GM21717 (cell line): ENCODE measurements at regions not wholly inside any gene's neighbourhood (a gene's known extent, or its start where the extent isn't known, plus 50 kb on each side); places are given as distances from the start of the nearest gene placed in this dataset.
"Not testable (repeated sequence)": the region's sequence is repeated elsewhere in the genome, so short reads cannot be mapped to it uniquely, and the experiment has no call there.

Experiments
- ATAC-seq: cut with Tn5 transposase; IDR thresholded peaks from one replicate; pipeline ENCODE4 v1.9.1; 2021; ENCODE audit warnings: mild to moderate bottlenecking, moderate library complexity; ENCODE audit not compliant: unreplicated experiment

DNA sequence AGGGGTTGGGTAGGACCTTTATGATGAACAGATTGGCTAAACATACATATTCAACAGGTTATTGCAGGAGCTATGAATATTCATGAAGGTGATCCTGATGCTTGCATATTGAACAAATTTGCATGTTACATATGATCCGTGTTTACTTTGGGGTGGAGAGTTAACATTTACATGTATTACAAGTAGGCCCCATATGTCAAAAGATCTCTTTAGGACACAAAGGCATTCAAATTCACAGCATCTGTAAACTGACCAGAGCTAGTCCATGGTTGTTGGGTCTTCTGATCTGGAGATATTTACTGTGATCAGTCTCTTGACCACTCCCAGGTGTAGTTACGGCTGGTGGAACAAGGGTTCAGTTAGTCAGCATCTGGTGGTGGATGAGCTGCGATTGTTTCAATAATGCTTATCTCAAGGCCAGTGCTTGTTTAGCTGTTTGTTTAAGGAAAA lies 80.4 kb downstream of the PMAIP1 start:
- ATAC-seq: no peak

DNA sequence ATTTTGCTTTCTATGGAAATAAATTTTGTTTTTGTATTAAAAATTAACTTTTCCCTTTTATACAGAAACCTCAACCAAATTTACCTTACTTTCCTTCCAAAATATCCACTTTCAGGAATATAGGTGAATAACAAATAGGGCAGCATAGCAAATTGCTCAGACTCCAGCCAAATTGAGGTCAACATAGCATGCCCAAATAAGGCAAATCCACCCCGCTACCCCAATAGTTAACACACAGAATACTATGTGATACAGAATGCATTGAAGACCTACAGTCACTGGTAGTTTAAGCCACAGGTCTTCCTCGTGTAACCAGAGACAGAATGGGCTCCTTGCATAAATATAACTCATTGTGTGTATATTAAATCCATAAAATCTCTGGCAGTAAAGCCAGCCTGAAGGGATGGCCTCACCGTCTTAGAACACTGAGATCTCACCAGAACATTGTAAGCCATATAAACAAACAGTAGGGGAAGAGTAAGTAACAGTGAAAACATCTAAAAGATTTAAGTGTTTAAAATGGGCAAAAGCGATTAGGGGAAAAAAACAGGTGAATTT lies 72.2 kb downstream of the PMAIP1 start:
- no peak for ATAC-seq

DNA sequence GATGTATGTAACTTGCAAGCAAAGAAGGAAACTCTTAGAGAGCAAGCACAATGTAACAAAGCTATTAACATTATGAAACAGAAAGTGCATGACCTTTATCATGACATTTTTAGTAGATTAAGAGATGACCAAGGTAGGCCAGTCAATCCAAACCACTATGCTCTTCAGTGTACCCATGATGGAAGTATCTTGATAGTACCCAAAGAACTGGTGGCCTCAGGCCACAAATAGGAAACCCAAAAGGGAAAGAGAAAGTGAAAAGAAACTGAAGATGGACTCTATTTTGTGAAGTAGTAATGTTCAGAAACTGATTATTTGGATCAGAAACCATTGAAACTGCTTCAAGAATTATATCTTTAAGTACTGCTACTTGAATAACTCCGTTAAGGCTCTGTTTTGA lies 71.3 kb downstream of the PMAIP1 start:
- peak; percentile 66 for ATAC-seq

DNA sequence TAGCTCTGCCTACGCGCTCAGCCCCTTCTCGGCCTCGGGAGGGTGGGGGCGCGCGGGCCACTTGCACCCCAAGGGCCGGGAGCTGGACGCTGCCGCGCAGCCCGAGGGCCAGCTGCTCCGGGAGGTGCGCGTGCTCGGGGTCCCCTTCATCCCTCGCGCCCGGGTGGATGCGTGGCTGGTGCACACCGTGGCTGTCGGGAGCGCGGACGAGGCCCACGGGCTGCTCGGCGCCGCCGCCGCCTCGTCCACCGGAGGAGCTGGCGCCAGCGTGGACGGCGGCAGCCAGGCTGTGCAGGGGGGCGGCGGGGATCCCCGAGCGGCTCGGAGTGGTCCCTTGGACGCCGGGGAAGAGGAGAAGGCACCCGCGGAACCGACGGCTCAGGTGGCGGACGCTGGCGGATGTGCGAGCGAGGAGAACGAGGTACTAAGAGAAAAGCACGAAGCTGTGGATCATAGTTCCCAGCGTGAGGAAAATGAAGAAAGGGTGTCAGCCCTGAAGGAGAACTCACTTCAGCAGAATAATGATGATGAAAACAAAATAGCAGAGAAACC lies 69.8 kb downstream of the PMAIP1 start:
- ATAC-seq: not testable (repeated sequence)

DNA sequence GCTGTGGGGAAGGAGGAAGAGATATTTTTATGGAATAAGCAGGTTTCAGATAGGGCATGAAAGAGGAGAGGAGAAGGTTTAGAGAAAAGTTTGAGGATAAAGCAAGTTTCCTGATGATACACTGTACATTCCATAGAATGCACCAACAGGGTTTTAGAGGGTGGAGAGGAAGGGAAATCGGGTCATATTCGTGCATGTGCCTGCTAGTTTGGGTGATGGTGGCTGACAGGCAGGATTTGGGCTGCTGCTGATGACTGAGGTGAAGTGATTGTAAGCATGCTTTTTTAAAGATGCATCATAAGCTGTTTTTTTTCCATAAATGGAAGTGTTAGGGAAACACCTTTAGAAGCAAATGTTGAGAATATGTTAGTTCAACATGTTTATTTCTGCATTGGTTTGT lies 68.8 kb downstream of the PMAIP1 start:
- ATAC-seq: no peak

DNA sequence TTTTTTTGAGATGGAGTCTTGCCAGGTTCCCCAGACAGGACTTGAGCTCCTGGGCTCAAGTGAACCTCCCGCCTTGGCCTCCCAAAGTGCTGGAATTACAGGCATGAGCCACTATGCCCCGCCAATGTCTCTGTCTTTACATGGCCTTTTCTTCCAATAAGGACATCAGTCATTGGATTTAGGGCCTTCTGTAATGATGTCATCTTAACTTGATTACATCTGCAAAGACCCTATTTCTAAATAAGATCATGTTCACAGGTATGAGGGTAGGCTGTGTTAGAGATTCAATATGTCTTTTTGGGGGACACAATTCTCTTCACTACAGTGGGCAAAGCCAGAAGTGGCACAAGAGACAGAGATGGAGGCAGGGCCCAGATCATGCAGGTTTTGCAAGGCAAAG lies 68.1 kb downstream of the PMAIP1 start:
- no peak for ATAC-seq

DNA sequence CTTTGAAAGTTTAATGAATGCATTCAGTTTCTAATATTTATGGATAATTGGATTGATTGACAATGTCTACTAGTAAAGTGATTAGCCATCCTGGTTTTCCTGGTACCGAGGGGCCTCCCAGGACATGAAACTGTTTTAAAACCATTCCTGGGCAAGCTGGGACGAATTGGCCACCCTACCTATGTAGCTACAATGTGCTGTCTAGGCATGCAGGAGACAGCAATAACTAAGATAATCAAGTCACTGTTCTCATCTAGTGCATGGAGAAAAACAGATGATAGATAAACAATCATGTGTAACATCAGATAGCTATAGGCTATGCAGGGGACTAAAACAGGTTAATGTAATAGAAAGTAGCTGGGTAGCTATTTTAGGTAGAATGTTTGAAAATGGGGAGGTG lies 67.1 kb downstream of the PMAIP1 start:
- no peak for ATAC-seq

DNA sequence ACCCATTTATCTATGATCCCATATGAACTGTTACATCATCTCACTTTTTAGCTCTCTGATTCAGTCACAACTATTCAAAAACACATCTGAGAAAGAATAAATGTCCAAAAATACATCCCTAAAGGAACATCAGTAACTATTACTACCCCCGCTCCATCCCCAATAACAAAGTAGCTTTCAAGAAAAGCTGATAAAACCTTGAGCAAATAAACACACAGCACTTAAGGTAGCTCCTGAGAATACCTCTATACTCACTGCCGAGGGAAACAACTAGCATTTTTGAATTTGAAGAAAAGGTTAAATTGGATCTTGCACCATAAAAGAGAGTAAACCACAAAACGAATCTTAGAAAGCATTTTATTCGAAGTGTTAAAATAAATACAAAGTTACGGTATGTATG lies 63.4 kb downstream of the PMAIP1 start:
- ATAC-seq: no peak

DNA sequence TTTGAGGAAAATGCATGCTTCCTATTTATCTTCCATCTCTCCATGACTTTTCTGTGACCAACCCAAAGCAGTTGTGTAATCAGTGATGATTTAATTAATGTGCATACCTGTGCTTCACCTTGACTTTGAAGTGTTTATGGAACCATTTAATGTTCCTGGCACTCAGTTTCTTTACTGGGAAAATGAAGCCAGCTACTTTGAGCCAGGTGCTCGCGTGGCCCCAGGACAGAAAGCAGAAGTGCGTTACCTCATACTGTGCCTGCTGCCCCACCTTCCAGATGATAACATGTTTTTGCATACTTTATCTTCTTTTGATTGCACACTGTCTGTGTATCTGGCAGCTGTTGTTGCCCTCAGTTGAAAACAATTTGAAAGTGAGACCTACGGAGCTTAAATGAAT lies 61.3 kb downstream of the PMAIP1 start:
- ATAC-seq: peak; percentile 91

DNA sequence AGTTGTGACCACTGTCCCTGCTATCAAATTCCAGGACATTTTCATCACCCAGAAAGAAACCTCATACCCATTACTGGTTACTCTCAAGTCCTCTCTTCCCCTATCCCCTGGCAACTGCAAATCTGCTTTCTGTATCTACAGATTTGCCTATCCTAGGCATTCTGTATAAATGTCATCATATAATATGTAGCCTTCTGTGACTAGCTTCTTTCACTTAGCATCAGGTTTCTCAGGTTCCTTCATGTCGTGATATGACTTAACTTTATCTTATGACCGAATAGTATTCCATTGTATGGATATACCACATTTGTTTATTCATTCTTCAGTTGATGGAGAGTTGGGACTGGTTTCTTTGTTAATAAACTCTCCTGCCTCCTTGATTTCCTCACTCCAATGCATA lies 60.5 kb downstream of the PMAIP1 start:
- no peak for ATAC-seq

DNA sequence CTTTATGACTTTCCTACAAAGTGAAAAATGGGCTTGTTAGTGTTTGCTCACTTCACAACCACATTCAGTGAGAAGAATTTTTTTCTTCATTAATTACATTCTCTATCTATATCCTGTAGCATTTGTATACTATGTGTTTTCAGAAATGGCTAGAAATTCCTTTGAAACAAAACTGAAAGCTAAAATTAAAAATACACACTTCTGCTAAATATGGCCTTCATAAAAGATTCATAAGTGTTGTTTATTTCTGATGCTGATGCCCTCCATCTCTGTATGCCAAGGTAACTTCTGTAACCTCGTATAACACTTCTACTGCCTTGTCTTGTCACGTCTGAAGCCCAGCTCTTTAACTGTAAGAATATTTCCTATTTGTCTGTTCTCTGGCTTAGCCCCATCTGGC lies 59.8 kb downstream of the PMAIP1 start:
- no peak for ATAC-seq

DNA sequence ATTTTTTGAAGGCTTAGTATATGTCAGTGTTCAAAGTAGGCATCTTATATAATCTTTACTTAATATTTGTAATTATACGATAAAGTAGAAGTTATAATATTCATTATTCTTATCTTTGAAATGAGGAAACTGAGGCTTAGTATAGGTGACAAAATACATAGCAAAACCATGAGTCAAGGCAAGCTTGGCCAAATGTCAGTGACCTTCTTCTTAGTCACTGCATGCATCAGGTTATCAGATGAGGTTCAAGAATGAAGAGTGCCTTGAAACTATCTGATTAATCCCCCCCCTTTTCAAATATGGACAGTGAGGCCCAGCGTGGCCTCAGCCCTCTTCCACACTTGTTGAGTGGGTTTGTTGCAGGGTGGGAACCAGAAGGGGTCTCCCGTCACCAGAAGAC lies 59.3 kb downstream of the PMAIP1 start:
- ATAC-seq: no peak

DNA sequence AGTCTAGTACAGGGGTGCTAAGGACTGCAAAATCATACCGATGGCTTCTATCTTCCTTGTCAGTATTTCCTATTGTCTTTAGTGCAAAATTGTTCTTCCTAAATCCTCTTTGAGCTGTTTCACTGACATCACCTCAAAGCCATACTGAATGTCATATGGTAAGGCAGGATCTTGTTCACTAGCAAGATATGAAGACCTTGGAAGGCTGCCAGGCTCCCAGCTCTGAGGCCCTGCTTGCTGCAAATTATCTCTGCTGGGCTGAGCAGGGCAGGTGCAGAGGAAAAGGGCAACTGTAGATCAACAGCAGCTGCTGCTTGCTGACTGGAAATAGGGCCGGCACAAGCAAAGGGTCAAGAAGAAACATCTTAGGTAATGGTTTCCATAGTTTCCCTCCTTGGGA lies 58.2 kb downstream of the PMAIP1 start:
- ATAC-seq: peak; percentile 24

DNA sequence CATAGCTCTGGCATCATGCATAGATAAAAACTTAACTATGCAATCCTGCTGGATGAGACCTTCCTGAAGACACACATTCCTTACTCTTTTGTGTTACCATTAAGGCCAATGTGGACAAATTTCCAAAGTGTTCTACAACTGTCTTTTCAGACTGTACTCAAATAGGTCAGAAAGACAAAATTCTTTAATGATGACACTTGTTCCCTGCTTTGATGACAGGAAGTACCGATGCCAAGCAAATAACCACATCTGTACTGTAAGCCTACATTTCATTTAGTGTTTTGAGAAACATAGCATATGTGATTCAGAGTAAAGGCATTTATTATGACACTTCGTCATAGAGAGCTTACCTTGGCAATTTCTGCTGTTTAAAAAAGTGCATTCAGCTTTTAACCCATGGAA lies 55.0 kb downstream of the PMAIP1 start:
- no peak for ATAC-seq

DNA sequence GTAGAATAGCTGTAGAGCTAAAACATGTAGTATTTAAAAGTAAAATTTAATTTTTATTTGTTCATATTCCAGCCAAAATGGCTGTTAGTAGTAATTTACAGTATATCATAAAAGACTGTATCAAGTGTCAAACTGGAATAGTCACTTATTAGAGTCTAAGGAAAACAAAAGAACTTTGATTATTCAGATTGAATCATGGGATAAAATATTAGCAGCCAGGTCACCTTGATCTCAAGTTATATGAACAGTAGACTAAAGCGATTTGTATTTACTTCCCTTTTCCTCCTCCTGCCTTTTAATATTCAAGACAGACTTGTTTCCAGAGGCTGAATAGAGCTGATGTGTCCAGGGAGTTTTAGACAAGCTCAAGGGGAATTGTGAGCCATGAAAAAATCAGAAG lies 54.4 kb downstream of the PMAIP1 start:
- no peak for ATAC-seq
